ENCODE measurements at regions not wholly inside any gene's neighbourhood (a gene's known extent, or its start where the extent isn't known, plus 50 kb on each side); places are given as distances from the start of the nearest gene placed in this dataset.

GRCh38 chr16:14322186-14322585, 251.1 kb downstream of the MRTFB start:
- TF ChIP-seq, protein P1, sequence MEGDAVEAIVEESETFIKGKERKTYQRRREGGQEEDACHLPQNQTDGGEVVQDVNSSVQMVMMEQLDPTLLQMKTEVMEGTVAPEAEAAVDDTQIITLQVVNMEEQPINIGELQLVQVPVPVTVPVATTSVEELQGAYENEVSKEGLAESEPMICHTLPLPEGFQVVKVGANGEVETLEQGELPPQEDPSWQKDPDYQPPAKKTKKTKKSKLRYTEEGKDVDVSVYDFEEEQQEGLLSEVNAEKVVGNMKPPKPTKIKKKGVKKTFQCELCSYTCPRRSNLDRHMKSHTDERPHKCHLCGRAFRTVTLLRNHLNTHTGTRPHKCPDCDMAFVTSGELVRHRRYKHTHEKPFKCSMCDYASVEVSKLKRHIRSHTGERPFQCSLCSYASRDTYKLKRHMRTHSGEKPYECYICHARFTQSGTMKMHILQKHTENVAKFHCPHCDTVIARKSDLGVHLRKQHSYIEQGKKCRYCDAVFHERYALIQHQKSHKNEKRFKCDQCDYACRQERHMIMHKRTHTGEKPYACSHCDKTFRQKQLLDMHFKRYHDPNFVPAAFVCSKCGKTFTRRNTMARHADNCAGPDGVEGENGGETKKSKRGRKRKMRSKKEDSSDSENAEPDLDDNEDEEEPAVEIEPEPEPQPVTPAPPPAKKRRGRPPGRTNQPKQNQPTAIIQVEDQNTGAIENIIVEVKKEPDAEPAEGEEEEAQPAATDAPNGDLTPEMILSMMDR (IDR thresholded peaks at IDR 0.05): no peak
- TF ChIP-seq POLR2AphosphoS5 (IDR thresholded peaks at IDR 0.05): no peak
- TF ChIP-seq POLR2A (IDR thresholded peaks at IDR 0.05): no peak

Data from prostate gland (tissue), 2 donors.